Pulmonary artery endothelial cell (primary cell): ENCODE measurements at regions not wholly inside any gene's neighbourhood (a gene's known extent, or its start where the extent isn't known, plus 50 kb on each side); places are given as distances from the start of the nearest gene placed in this dataset.

Source experiments
- DNase-seq: peaks from one replicate; pipeline ENCODE4 v3.0.0-alpha.2; 2011; ENCODE audit warnings: low read depth, low spot score

DNA sequence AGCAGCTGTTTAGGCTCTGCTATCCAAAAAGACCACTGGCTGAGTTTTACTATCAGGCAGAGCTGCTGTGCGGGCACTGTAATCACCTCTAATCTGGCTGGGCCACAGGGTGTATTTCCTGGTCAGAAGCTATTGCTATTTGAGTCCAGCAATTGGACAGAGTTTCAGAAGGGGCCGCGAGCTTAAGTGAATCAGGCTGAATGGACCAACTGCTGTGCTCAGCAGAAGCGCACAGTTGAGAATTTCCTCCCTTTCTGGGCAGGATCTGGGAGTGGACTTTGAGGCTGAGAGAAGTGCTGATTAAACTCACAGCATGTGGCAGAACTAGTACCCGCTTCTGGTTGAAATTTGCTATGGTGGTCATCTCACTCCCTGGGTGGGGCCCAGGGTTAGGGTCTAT is 251.8 kb downstream of the INSIG2 start:
- no peak for DNase-seq

DNA sequence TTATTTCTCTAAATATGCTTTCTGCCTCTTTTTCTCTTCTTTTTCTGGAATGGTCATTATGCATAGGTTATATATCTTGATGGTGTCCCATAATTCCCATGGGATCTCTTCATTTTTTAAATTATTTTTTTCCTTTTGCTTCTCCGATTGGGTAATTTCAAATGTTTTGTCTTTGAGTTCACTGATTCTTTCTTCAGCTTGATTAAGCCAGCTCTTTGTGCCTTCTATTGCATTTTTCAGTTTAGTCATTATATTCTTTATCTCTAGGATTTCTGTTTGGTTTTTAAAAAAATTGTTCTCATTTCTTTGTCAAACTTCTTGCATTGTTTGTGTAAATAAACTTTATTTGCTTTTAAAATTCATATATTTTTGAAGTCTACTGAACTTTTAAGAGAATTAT is 251.1 kb downstream of the INSIG2 start:
- no peak for DNase-seq

GRCh38 chr2:118333664-118334063 is 245.4 kb downstream of the INSIG2 start:
- no peak for DNase-seq

GRCh38 chr2:118325321-118325955 is 237.2 kb downstream of the INSIG2 start:
- no peak for DNase-seq

- no peak for DNase-seq
These were observed 234.1 kb downstream of the INSIG2 start for GRCh38 chr2:118322406-118322805.

GRCh38 chr2:118321432-118322105 is 233.3 kb downstream of the INSIG2 start:
- no peak for DNase-seq

DNA sequence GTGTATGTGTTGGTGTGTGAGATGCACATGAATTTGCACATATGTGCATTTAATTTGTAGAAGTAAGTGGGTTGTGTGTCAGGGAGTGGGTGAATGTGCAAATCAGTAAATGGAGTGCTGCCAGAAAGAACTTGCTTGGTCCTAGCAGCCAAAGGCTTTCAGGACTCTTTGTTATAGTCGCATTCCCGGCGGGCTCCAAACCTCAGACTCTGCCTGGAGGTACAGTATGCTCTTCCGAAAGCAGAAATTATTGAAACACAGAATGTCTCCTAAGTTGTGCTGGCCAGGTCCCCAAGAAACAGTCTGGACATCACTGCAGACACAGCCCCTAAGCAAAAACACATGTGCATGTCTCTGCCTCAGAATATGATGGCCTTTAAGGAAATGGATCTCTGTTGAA is 232.4 kb downstream of the INSIG2 start:
- no peak for DNase-seq

- DNase-seq, result no peak
These were observed 231.9 kb downstream of the INSIG2 start for GRCh38 chr2:118320196-118320595.

DNA sequence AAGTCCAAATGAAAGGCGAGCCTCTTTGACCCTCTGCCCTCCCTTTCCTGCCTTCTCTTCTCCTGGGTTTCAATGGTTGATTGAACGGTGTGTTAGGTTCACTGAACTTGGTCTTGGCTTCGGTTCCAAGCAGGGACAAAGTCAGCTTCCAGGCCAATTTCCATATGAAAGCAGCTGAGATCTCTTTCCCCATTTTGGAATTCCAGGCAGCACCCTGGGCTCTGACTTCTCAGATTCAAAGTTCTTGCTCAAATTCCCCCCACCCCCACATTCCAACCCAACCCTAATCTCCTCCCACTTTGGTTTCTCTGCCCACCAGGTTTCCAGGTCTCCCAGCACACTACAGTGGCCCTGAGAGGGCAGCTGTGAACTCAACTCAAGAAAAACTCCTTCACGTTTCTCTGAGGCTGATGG is 231.0 kb downstream of the INSIG2 start:
- DNase-seq, result no peak

DNA sequence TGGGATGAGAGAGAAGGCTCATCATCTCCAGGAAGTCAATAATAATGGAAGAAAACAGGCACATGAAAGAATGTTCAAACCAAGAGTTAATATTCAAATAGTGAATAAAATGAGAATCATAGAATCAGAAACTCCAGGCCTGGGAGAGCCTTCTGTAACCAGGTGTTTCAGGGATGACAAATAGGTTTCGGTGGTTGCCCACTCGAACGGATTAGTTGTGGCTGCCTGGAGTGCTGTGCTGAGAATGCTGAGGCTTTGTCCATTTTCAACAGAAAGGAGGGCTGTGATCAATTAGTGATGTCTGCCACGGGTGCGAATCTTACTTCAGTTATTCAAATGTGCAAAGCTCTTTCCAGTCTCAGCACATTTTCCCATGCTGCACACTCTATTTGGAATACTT is 227.3 kb downstream of the INSIG2 start:
- no peak for DNase-seq

DNA sequence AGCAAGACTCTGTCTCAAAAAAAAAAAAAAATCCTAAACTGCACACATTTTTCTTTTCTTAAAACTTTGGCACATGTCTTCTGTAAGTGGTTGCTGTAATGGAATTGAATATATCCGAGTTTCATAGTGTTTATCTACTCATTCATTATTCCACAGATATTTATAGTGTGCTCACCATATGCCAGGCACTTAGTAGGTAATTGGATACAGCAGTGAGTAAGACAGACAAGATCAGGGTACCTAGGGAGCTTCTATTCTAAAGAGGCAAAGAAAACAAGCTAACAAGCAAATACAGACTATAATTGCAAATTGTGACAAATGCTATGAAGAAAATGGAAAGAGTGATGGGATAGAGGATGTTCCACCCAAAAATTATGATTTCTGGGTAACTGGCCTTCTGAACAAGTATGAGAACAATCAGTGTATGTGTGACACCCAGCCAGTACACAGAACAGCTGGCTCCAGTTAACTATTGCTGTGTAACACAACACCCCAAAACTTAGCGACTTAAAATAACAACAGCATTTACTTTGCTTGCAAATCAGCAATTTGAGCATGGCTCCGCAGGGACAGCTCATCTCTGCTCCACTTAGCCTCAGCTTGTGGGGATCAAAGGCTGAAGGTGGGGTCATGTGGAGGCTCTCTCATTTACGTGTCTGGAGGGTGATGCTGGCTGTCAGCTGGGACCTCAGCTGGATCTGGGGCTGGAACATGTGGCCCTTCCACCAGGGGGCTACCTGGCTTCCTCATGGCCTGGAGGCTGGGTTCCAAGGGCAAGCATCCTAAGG is 224.9 kb downstream of the INSIG2 start:
- DNase-seq, result no peak

- no peak for DNase-seq
These were observed 222.6 kb downstream of the INSIG2 start for GRCh38 chr2:118310681-118311429.

- no peak for DNase-seq
These were observed 221.8 kb downstream of the INSIG2 start for GRCh38 chr2:118309946-118310680.

DNA sequence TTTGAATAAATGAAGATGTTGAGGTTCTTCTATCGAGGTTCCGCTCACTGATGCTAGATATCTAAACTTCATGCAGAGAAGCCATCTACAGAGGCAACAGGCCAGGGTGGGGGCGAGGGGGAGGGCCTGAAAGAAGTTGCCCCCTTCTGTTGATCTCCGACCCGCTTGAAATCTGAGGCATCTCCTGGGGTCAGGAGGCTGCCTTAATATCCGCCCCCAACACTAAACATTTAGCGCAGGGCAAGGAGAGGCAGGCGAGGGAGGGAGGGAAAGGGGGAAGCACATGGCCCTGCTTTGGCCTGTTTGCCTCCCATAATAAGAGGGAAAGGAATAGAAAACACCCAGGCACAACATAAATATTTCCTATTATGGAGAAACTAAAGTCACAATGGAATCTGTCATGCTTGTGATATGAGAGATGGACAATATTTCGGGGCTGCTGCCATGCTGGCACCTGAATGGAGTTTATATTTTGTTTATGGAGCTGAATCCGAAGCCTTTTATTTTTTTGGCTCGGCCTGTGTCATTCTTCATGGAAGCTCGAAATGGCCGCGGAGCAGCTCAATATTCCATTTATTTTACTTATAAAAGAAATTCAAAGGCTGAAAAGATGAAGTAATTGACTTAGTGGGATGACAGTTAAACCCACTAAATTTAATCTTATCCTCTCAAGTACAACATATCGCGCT is 221.1 kb downstream of the INSIG2 start:
- DNase-seq, result no peak

DNA sequence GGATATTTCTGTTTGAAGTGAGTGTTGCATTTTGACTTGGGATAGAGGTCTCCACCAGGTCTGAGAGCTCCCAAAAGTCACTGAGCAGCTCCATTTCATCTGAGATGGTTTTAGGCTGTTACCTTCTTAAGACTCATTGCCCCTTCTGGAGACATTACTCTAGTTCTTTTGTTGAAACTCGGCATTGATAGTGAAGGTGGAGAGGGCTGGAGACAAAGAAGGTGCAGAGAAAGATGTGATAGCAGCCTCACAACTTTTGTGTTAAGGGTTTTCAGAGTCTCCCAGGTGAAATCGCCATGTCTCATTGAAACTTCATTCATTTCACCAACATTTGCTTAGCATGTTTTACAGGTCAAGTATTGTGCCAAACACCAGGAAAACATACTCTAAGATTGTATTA is 219.6 kb downstream of the INSIG2 start:
- DNase-seq, result no peak

GRCh38 chr2:118301248-118301647 is 213.0 kb downstream of the INSIG2 start:
- DNase-seq, result no peak

- no peak for DNase-seq
These were observed 212.6 kb downstream of the INSIG2 start for GRCh38 chr2:118300832-118301231.

DNA sequence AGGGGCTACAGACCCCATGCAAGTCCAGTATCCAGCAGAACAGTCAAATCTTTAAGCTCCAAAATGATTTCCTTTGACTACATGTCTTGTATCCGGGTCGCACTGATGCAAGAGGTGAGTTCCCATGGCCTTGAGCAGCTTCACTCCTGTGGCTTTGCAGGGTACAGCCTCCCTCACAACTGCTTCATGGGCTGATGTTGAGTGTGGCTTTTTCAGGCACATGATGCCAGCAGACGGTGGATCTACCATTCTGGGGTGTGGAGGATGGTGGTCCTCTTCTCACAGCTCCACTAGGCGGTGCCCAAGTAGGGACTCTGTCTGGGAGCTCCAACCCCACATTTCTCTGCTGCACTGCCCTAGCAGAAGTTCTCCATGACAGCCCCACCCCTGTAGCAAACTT is 208.4 kb downstream of the INSIG2 start:
- DNase-seq, result no peak

DNA sequence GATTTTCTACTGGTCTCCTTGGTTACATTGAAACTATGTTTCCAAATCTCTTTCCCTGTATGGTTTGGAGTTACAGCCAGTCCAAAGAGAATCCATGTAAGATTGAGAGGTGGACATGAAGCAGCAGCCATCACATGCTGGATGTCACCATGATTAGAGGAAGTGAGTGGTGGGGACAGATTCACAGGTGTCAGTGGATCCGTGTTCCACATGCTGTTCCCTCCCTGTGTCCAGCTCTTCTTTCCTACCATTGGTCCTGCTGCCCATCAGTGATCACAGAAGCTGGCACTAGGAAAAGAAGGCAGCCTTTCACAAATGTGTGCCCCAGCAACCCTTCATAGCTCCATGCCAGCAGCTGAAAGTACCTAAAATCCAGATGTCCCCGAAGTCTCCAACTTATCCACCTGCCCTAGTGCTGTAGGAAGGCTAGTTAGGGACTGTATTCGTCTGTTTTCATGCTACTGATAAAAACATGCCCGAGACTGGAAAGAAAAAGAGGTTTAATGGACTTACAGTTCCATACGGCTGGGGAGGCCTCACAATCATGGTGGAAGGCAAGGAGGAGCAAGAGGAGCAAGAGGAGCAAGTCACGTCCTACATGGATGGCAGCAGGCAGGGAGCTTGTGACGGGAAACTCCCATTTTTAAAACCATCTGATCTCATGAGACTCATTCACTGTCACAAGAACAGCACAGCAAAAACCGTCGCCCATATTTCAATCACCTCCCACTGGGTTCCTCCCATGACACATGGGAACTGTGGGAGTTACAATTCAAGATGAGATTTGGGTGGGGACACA is 207.5 kb downstream of the INSIG2 start:
- no peak for DNase-seq

DNA sequence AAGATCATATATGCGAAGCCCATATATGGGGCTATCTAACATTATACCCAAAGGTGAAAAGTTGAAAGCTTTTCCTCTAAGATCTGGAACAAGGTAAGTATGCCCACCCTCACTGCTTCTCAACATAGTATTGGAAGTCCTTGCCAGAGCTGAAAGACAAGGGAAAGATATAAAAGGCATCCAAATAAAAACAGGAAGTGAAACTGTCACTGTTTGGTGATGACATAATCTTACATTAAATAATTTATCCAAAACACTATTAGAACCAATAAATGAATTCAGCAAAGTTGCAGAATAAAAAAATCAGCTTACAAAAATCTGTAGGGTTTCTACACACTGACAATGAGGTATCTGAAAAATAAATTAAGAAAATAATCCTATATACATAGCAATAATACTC is 205.8 kb downstream of the INSIG2 start:
- no peak for DNase-seq
